ENCODE measurements at regions not wholly inside any gene's neighbourhood (a gene's known extent, or its start where the extent isn't known, plus 50 kb on each side); places are given as distances from the start of the nearest gene placed in this dataset.

DNA sequence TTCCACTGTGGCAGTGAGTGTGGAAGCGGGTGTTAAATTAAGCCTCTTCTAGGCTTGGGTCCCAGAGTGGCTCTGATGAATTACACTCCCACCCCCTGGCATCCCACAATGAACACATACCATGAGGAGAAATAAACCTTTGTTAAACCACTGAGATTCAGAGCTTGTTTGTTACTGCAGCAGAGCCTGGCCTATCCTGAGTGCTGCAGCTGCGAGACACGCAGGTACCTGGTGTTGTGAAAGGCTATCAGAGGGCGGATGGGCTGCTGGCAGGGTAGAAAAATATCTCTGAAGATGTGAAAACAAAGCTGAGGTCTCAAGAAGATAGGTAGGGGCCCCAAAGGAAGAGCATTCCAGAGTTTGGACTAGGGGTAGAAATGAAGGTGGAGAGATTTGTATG is 138.4 kb upstream of the STX18 start:
- DNase-seq: no peak
- H3K4me3 ChIP-seq: no peak overlapping the region
- H3K9me3 ChIP-seq: no peaks in the 10 kb centered on the region
- intact Hi-C loops (cut with DNase I; ENCODE audit: low total_unique reads): no loop called here
- no peaks in the 10 kb centered on the region for H3K4me1 ChIP-seq
- H3K27me3 ChIP-seq: no peaks in the 10 kb centered on the region
- WGBS, 5 donors: 92 to 99% (median 96%) methylated on average over 4 of the region's 4 CpGs
- TF ChIP-seq POLR2A (IDR thresholded peaks at IDR 0.05) (no peak), POLR2AphosphoS5 (IDR thresholded peaks at IDR 0.05) (no peak), EP300 (IDR thresholded peaks at IDR 0.05) (no peak)
- TF ChIP-seq, protein P1, sequence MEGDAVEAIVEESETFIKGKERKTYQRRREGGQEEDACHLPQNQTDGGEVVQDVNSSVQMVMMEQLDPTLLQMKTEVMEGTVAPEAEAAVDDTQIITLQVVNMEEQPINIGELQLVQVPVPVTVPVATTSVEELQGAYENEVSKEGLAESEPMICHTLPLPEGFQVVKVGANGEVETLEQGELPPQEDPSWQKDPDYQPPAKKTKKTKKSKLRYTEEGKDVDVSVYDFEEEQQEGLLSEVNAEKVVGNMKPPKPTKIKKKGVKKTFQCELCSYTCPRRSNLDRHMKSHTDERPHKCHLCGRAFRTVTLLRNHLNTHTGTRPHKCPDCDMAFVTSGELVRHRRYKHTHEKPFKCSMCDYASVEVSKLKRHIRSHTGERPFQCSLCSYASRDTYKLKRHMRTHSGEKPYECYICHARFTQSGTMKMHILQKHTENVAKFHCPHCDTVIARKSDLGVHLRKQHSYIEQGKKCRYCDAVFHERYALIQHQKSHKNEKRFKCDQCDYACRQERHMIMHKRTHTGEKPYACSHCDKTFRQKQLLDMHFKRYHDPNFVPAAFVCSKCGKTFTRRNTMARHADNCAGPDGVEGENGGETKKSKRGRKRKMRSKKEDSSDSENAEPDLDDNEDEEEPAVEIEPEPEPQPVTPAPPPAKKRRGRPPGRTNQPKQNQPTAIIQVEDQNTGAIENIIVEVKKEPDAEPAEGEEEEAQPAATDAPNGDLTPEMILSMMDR (IDR thresholded peaks at IDR 0.05): no peak
- no peaks in the 10 kb centered on the region for H3K36me3 ChIP-seq
- H3K27ac ChIP-seq: no peak overlapping the region

DNA sequence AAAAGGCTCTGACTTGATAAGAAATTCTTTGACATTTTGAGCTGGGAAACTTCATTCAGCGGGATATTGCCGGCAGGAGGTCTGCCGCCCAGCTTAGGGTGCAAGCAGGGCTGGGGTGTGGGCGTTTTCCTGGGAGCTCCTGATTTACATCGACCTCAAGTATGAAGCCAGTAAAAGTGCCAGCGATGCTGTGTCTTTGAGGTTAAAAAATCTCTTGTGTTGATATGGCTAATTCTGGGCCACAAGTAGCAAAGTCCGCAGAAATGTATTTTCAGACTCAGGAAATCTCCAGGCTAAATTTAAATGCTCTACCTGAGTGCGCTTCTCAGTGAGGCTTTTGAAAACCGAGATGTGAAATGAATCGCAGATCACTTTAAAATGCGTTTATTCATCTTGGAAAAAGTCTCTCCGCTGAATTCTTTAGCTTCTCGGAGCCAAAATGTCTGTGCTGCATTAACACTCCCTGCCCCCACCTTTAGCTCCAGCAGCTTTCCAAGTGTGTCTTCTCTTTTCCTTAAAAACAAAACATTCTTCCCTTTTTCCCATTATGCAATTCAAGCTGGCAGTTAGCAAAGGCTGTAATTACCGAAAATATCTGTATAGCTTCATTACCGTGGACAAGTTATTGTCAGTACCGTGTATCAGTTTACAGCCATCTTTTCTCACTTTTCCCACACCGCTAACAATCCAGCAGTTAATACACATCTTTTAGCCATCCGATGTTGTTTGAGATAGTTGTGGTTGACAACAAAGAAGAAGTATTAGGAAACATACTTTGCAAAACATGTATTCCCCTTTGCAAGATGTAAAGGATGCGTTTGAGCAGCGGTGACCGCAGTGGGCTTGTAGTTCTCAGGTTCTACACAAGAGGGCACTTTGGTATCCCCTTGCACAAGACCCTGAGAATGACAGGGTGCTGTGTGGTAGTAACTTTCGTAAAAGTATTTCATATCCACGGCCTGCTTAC is 136.0 kb upstream of the STX18 start:
- Histone ChIP-seq H3K27me3 (no peaks in the 10 kb centered on the region), H3K9me3 (no peaks in the 10 kb centered on the region), H3K4me1 (no peaks in the 10 kb centered on the region), H3K36me3 (no peaks in the 10 kb centered on the region), H3K4me3 (no peak overlapping the region), H3K27ac (no peak overlapping the region)
- intact Hi-C loops (cut with DNase I; ENCODE audit: low total_unique reads): no loop called here
- WGBS, 5 donors: 52 to 62% (median 58%) methylated on average over 23 of the region's 23 CpGs
- no peak for TF ChIP-seq POLR2A (IDR thresholded peaks at IDR 0.05)
- TF ChIP-seq, protein P1 (IDR thresholded peaks at IDR 0.05): peak in 1 of 7 experiments; percentile 14
- peak in 1 of 2 donors; percentile 72 for DNase-seq

DNA sequence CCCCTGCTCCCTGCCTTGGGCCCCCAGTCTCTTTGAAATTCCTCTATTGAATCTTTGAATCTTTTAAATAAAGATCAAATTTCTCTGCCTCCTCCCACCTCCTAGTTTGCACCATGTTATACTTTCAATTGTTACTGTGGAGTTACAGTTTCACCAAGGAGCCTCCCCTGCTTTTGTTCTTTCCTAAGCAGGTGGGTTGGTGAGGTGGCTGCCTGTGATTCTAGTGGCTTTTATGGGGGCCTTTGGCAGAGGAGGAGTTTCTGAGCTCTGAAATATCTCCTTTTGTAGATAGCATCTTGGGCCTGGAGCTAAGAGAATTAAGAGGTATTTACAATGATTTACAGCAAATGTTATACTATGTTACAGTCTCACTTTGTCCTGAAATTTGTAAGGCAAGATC is 133.8 kb upstream of the STX18 start:
- TF ChIP-seq, protein P1 (IDR thresholded peaks at IDR 0.05): no peak
- TF ChIP-seq EP300 (IDR thresholded peaks at IDR 0.05) (no peak), POLR2AphosphoS5 (IDR thresholded peaks at IDR 0.05) (no peak), POLR2A (IDR thresholded peaks at IDR 0.05) (no peak)
- intact Hi-C loops (cut with DNase I; ENCODE audit: low total_unique reads): no loop called here
- H3K36me3 ChIP-seq: no peaks in the 10 kb centered on the region
- no peak overlapping the region for H3K4me3 ChIP-seq
- no peaks in the 10 kb centered on the region for H3K9me3 ChIP-seq
- H3K27ac ChIP-seq: no peak overlapping the region
- H3K4me1 ChIP-seq: no peaks in the 10 kb centered on the region
- no peaks in the 10 kb centered on the region for H3K27me3 ChIP-seq
- no peak for DNase-seq

DNA sequence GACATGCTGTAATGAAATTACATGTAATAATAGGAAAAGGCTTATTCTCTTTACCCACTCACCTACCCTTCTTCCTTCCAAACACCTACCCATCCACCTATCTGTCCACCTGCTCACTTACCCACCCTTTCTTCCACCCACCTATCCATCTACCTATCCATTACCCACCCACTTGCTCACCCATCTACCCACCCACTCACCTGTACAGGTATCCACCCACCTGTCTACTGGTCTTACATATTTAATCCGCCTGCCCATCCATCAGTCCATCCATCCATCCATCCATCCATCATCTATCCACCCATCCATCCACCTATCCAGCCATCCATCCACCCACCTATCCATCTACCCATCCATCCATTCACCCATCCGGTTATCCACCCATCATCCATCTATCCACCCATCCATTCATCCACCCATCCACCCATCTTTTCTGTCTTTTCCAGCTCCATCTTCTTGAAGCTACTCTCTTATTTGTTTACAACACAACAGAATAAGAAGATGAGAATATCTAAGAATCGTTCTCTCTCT is 133.3 kb upstream of the STX18 start:
- no peak for TF ChIP-seq POLR2A (IDR thresholded peaks at IDR 0.05)
- TF ChIP-seq, protein P1 (IDR thresholded peaks at IDR 0.05): no peak
- no peak for TF ChIP-seq POLR2AphosphoS5 (IDR thresholded peaks at IDR 0.05)
- no peak for TF ChIP-seq EP300 (IDR thresholded peaks at IDR 0.05)
- 76 to 87% (median 81%) methylated on average over 3 of the region's 3 CpGs for WGBS, 5 donors
- H3K36me3 ChIP-seq: no peaks in the 10 kb centered on the region
- H3K27me3 ChIP-seq: no peaks in the 10 kb centered on the region
- intact Hi-C loops (cut with DNase I; ENCODE audit: low total_unique reads): no loop called here
- no peak overlapping the region for H3K4me3 ChIP-seq
- no peaks in the 10 kb centered on the region for H3K4me1 ChIP-seq
- H3K9me3 ChIP-seq: no peaks in the 10 kb centered on the region
- no peak for DNase-seq
- no peak overlapping the region for H3K27ac ChIP-seq

Data from stomach (tissue), 8 donors.